OCI-LY3 (cell line): ENCODE measurements at regions not wholly inside any gene's neighbourhood (a gene's known extent, or its start where the extent isn't known, plus 50 kb on each side); places are given as distances from the start of the nearest gene placed in this dataset.

ENCODE experiments used
- H2AFZ ChIP-seq: fragments of 200-600, 300-600 bp; shearing (Covaris generic); 2 replicates; pipeline ENCODE4 v1.6.0; 2014; ENCODE audit warnings: antibody characterized with exemption, low read depth, low read length
- H3K27ac ChIP-seq: fragments of 200-600, 300-600 bp; sonication (generic); 2 replicates; pipeline ENCODE4 v1.5.1; 2014; ENCODE audit warnings: mild to moderate bottlenecking, low read length, moderate library complexity, mixed read lengths
- H3K27me3 ChIP-seq: fragments of 200-600, 300-600 bp; sonication (generic); 2 replicates; pipeline ENCODE4 v1.6.1; 2014; ENCODE audit warnings: low read depth, low read length, mixed read lengths
- H3K36me3 ChIP-seq: fragments of 200-600, 300-600 bp; sonication (generic); replicated peaks from 2 replicates; pipeline ENCODE3; 2014; ENCODE audit warnings: low read depth, low read length, mixed read lengths
- H3K4me1 ChIP-seq: fragments of 300-600, 200-600 bp; sonication (generic); 2 replicates; pipeline ENCODE4 v1.6.1; 2014; ENCODE audit warnings: low read length, mixed read lengths
- H3K4me2 ChIP-seq: fragments of 200-600, 300-600 bp; sonication (generic); 2 replicates; pipeline ENCODE4 v1.6.1; 2014; ENCODE audit warnings: low read length, mixed read lengths
- H3K4me3 ChIP-seq: fragments of 300-600, 200-600 bp; sonication (generic); 2 replicates; pipeline ENCODE4 v1.5.1; 2014; ENCODE audit warnings: antibody characterized with exemption, mild to moderate bottlenecking, low read length, moderate library complexity
- H3K79me2 ChIP-seq: fragments of 300-600, 200-600 bp; shearing (Covaris generic); 2 replicates; pipeline ENCODE4 v1.6.1; 2014; ENCODE audit warnings: mild to moderate bottlenecking, low read length, mixed read lengths
- H3K9ac ChIP-seq: fragments of 300-600, 200-600 bp; shearing (Covaris generic); 2 replicates; pipeline ENCODE4 v1.6.0; 2014; ENCODE audit warnings: mild to moderate bottlenecking, low read length, moderate library complexity
- H3K9me3 ChIP-seq: fragments of 200-600, 300-600 bp; shearing (Covaris generic); 2 replicates; pipeline ENCODE4 v1.6.1; 2014; ENCODE audit warnings: low read length, mixed read lengths; ENCODE audit not compliant: insufficient read depth
- H4K20me1 ChIP-seq: fragments of 200-600, 300-600 bp; sonication (generic); 2 replicates; pipeline ENCODE4 v1.6.1; 2016; ENCODE audit warnings: low read length, mixed read lengths; ENCODE audit not compliant: insufficient read depth
- CTCF ChIP-seq: fragments of 200-600, 300-600 bp; sonication (generic); IDR thresholded peaks from 2 replicates; pipeline ENCODE4 v1.5.1; 2014; ENCODE audit warnings: antibody characterized with exemption, low read length, low read depth
- EZH2phosphoT487 ChIP-seq: fragments of 200-600 bp; shearing (Covaris generic); IDR thresholded peaks from 2 replicates; pipeline ENCODE4 v1.6.1; 2018; ENCODE audit warnings: antibody characterized with exemption, mixed run types, low read depth

GRCh38 chr4:19248023-19248422 is 1003.7 kb upstream of the SLIT2 start:
- no peaks in the 10 kb centered on the region for H3K79me2 ChIP-seq
- no peak overlapping the region for H3K9ac ChIP-seq
- no peak for TF ChIP-seq EZH2phosphoT487
- TF ChIP-seq CTCF = no peak
- no peak overlapping the region for H3K4me3 ChIP-seq
- H3K27ac ChIP-seq = no peak overlapping the region
- H3K27me3 ChIP-seq = no peaks in the 10 kb centered on the region
- H3K9me3 ChIP-seq = no peaks in the 10 kb centered on the region
- H4K20me1 ChIP-seq = no peaks in the 10 kb centered on the region
- H3K4me1 ChIP-seq = no peaks in the 10 kb centered on the region
- no peak overlapping the region for H3K4me2 ChIP-seq
- H2AFZ ChIP-seq = no peak overlapping the region
- no peaks in the 10 kb centered on the region for H3K36me3 ChIP-seq

GRCh38 chr4:19241895-19242294 is 1009.8 kb upstream of the SLIT2 start:
- H3K9ac ChIP-seq = no peak overlapping the region
- H3K4me3 ChIP-seq = no peak overlapping the region
- H3K79me2 ChIP-seq = no peaks in the 10 kb centered on the region
- no peaks in the 10 kb centered on the region for H4K20me1 ChIP-seq
- no peak overlapping the region for H2AFZ ChIP-seq
- H3K27me3 ChIP-seq = no peaks in the 10 kb centered on the region
- no peak overlapping the region for H3K4me2 ChIP-seq
- TF ChIP-seq CTCF (no peak), EZH2phosphoT487 (no peak)
- no peaks in the 10 kb centered on the region for H3K36me3 ChIP-seq
- no peaks in the 10 kb centered on the region for H3K4me1 ChIP-seq
- H3K27ac ChIP-seq = no peak overlapping the region
- no peaks in the 10 kb centered on the region for H3K9me3 ChIP-seq

- Histone ChIP-seq H2AFZ (no peak overlapping the region), H3K4me1 (no peaks in the 10 kb centered on the region), H3K9ac (no peak overlapping the region), H4K20me1 (no peaks in the 10 kb centered on the region), H3K36me3 (no peaks in the 10 kb centered on the region), H3K4me3 (no peak overlapping the region), H3K79me2 (no peaks in the 10 kb centered on the region), H3K4me2 (no peak overlapping the region), H3K9me3 (no peaks in the 10 kb centered on the region), H3K27ac (no peak overlapping the region), H3K27me3 (no peaks in the 10 kb centered on the region)
- TF ChIP-seq EZH2phosphoT487 (no peak), CTCF (no peak)
These were observed 1012.1 kb upstream of the SLIT2 start for GRCh38 chr4:19239565-19239964.

- Histone ChIP-seq H3K9me3 (no peaks in the 10 kb centered on the region), H3K27ac (no peak overlapping the region), H3K4me3 (no peak overlapping the region), H3K9ac (no peak overlapping the region), H3K36me3 (no peaks in the 10 kb centered on the region), H3K4me2 (no peak overlapping the region), H3K79me2 (no peaks in the 10 kb centered on the region), H2AFZ (no peak overlapping the region), H3K4me1 (peaks cover 2% of the 10 kb centered on the region; the same call in 1 of the 2 replicates), H3K27me3 (no peaks in the 10 kb centered on the region), H4K20me1 (no peaks in the 10 kb centered on the region)
- TF ChIP-seq EZH2phosphoT487 = no peak
These were observed 1015.2 kb upstream of the SLIT2 start for GRCh38 chr4:19236473-19236872.
